ENCODE measurements at regions not wholly inside any gene's neighbourhood (a gene's known extent, or its start where the extent isn't known, plus 50 kb on each side); places are given as distances from the start of the nearest gene placed in this dataset.
"Not testable (repeated sequence)": the region's sequence is repeated elsewhere in the genome, so short reads cannot be mapped to it uniquely, and the experiment has no call there.

DNA sequence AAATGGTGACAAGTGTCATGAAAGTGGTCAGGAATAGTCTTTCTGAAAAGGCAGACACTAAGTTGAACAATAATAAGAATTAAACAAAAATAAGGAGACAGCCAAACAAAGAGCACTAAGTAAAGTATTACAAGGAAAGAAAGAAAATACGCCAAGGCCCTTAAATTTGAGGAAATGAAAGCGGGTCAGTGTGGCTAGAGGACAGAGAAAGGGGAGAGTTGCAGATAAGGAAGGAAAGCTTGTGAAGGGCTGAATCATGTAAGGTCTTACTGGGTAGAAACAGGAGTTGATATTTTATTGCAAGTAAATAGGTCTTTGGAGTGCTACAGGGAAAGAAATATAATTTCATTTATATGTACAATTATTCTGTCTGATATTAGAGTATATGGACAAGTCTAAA lies 732.1 kb downstream of the EPHA7 start:
- no peaks in the 10 kb centered on the region for H3K9me3 ChIP-seq
- H3K27me3 ChIP-seq = no peaks in the 10 kb centered on the region
- H3K27ac ChIP-seq = no peak overlapping the region
- H3K4me3 ChIP-seq = no peak overlapping the region
- H3K4me1 ChIP-seq = no peaks in the 10 kb centered on the region
- intact Hi-C loops (cut with DNase I; ENCODE audit: low total_unique reads) = no loop called here
- no peak for DNase-seq
- TF ChIP-seq, protein P1, sequence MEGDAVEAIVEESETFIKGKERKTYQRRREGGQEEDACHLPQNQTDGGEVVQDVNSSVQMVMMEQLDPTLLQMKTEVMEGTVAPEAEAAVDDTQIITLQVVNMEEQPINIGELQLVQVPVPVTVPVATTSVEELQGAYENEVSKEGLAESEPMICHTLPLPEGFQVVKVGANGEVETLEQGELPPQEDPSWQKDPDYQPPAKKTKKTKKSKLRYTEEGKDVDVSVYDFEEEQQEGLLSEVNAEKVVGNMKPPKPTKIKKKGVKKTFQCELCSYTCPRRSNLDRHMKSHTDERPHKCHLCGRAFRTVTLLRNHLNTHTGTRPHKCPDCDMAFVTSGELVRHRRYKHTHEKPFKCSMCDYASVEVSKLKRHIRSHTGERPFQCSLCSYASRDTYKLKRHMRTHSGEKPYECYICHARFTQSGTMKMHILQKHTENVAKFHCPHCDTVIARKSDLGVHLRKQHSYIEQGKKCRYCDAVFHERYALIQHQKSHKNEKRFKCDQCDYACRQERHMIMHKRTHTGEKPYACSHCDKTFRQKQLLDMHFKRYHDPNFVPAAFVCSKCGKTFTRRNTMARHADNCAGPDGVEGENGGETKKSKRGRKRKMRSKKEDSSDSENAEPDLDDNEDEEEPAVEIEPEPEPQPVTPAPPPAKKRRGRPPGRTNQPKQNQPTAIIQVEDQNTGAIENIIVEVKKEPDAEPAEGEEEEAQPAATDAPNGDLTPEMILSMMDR (IDR thresholded peaks at IDR 0.05) = no peak
- H3K36me3 ChIP-seq = no peaks in the 10 kb centered on the region

DNA sequence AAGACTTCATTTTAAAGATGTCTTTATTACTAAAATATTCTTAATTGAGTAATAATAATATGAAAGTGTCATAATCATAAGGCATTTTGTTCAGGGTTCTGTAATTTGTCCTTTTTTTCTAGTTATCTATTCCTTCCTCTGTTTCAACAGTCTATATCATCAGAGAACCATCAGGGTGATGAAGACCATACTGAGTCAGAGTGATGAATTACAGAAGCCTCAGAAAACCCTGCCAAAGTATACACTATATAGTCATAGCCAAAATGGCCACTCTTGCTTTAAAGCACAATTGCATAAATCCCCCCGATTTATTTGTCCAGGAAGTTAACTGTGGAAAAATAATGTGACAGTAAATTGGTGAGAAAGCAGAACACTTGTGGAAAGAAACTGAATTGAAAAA lies 735.0 kb downstream of the EPHA7 start:
- Histone ChIP-seq H3K9me3 (no peaks in the 10 kb centered on the region), H3K36me3 (no peaks in the 10 kb centered on the region), H3K4me3 (no peak overlapping the region), H3K4me1 (no peaks in the 10 kb centered on the region), H3K27ac (no peak overlapping the region), H3K27me3 (no peaks in the 10 kb centered on the region)
- TF ChIP-seq, protein P1 (IDR thresholded peaks at IDR 0.05) = no peak
- no peak for DNase-seq
- intact Hi-C loops (cut with DNase I; ENCODE audit: low total_unique reads) = no loop called here

DNA sequence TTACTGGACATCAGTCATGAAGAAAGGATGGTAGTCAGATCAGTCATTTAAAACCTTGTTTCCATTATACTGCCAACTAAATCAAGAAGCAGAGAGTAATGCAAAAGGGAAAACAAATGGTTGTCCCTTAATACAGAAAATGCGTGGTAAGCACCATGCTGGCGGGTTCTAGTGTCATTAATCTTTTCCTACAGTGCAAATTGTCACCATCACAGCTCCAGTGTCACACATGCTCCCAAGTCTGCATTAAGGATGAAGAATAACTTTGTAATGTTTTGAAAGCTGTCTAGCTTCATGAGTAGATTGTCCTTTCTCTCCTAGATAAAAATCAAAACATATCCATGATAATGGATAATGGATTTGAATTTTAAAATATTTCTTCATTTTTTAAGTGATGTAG lies 735.6 kb downstream of the EPHA7 start:
- Histone ChIP-seq H3K27ac (no peak overlapping the region), H3K36me3 (no peaks in the 10 kb centered on the region), H3K27me3 (no peaks in the 10 kb centered on the region), H3K4me3 (no peak overlapping the region), H3K4me1 (no peaks in the 10 kb centered on the region), H3K9me3 (no peaks in the 10 kb centered on the region)
- intact Hi-C loops (cut with DNase I; ENCODE audit: low total_unique reads) = no loop called here
- TF ChIP-seq, protein P1 (IDR thresholded peaks at IDR 0.05) = no peak
- no peak for DNase-seq

DNA sequence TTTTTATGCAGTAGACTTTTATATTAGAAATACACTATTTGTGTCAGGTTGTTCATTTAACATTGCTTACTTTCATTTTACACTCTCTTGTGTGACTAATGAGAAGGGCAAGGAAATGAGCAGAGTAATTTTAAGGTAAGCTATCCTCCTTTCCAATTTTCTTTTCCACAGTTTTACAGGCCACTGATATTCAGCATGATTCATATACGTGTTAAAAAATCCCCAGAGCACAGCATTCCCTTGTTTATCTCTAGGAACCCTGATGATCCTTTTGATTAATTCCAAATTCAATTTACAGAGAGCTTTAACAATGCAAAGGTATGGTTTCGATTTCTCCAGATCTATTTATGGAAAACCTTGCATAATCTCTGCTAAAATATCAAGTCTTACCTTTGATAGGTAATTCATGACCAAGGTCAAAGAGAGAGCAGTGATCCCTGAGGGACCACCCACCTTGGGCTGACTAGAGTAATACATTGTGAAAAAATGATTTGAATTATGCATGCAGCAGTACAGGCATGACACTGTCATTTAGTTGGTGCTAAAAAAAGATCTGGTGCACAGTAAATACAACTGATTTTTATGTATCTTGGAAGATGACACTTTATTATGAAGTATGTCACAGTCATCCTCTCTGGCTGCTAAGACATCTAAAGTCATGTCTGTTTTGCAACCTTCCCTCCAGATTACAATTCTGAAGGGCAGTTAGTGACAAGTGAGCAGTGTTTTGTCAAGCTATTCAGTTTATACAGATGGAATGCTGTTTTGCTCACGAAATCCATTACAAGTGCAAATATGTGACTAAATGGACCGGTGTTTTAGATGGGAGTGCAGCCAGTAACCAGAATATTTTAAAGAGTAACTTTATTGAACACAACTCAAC lies 736.6 kb downstream of the EPHA7 start:
- Histone ChIP-seq H3K9me3 (no peaks in the 10 kb centered on the region), H3K36me3 (no peaks in the 10 kb centered on the region), H3K27me3 (no peaks in the 10 kb centered on the region), H3K4me3 (no peak overlapping the region), H3K27ac (no peak overlapping the region), H3K4me1 (no peaks in the 10 kb centered on the region)
- no peak for DNase-seq
- intact Hi-C loops (cut with DNase I; ENCODE audit: low total_unique reads) = no loop called here
- TF ChIP-seq, protein P1 (IDR thresholded peaks at IDR 0.05) = no peak

DNA sequence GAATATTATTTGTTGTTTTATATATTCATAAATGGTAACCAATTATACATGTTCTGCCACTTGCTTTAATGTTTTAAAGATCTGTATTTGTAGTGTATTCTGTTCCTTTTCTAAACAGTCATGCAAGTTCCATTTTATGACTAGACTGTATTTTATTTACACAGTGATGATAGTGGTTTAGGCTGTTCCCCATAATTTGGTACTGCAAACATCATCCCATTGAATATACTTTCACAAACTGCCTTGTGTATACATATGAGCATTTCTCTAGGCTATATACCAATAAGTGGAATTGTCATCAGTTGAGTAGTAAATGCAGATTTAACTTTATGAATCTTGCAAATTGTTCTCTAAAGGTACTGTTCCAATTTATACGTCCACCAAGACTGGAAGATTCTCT lies 738.0 kb downstream of the EPHA7 start:
- TF ChIP-seq, protein P1 (IDR thresholded peaks at IDR 0.05) = no peak

DNA sequence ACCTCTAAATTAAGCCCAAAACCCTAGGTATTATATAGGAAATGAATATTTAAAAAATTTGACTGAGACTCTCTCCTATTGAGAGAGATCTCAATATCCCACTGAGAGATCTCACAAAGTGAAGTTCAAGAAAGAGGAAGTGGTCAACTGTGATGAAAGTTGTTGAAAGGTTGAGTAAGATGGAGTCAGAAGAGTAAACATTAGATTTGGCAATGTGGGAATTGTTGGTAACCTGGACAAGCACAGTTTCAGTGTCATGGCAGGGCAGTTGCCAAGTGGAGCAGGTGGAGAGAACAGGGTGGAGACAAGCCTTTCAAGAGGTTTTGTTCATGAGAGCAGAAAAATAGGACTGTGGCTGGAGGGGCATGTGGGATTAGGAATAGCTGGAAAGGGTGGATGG lies 747.9 kb downstream of the EPHA7 start:
- H3K4me3 ChIP-seq; H3K27me3 ChIP-seq; H3K9me3 ChIP-seq; H3K4me1 ChIP-seq; intact Hi-C loops (cut with DNase I; ENCODE audit: low total_unique reads); H3K36me3 ChIP-seq; H3K27ac ChIP-seq; DNase-seq: not testable (repeated sequence)

More for the DNA sequence above, 738.0 kb downstream of the EPHA7 start:
- Histone ChIP-seq H3K27me3 (no peaks in the 10 kb centered on the region), H3K36me3 (no peaks in the 10 kb centered on the region), H3K9me3 (no peaks in the 10 kb centered on the region), H3K27ac (no peak overlapping the region), H3K4me3 (no peak overlapping the region), H3K4me1 (no peaks in the 10 kb centered on the region)
- intact Hi-C loops (cut with DNase I; ENCODE audit: low total_unique reads) = no loop called here
- no peak for DNase-seq
